Head of caudate nucleus (tissue), 42 donors: ENCODE measurements at regions not wholly inside any gene's neighbourhood (a gene's known extent, or its start where the extent isn't known, plus 50 kb on each side); places are given as distances from the start of the nearest gene placed in this dataset.
A peak's percentile ranks its signal among the peaks of the same experiment; 100 is the strongest.

Experiments used
- DNase-seq, 42 donors: peaks; one replicate each; pipeline versions ENCODE4 v3.0.0 to v3.0.0-alpha.2; 2020 to 2021; ENCODE audit warnings: mixed read lengths in 7 of 42
- intact Hi-C: fragments of 100-400 bp; cut with DNase I; formaldehyde crosslinking; loops from one replicate; pipeline ENCODE4 v1.15.0; 2022

GRCh38 chr18:10401930-10402329, 52.5 kb upstream of the APCDD1 start:
- intact Hi-C loops: loop anchor here (5.0 kb wide), 1 partner anchor 115 kb away; no protein-coding TSS in a partner anchor
- DNase-seq: peak in 4 of 42 donors; percentile 7 to 58 (median 27)

DNA sequence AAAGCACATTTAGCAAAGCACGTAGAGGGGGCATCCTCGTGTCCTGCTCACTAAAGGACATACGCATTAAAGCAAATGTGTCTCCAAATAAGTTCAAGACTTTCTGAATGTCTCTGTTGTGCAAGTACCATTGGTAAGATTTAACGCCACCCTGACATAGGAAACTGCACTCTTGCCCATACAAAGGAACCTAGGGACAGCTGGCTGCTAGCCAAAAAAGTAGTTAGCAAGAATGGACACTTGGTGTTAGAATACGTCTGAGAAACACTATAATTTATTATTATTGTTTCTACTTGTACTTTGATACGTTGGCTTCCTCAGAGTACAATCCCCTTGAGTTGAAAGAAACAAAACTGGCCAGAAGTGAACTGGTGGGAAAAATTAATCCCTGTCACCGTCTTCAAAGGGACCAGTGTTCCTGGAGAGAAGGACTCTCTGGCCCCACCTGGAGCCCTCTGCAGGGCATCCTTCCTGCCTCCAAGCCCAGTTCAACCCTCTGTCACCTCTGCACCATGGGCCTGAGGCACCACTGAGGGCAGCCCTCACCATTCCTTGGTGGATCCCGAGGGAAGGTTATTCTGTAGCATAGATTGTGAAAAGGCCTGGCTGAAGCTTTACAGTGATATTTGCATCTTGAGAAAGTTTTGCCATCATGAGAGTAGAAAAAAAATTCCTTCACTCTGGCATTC, 51.4 kb upstream of the APCDD1 start:
- intact Hi-C loops: loop anchor here (5.0 kb wide), 1 partner anchor 114 kb away; no protein-coding TSS in a partner anchor

DNA sequence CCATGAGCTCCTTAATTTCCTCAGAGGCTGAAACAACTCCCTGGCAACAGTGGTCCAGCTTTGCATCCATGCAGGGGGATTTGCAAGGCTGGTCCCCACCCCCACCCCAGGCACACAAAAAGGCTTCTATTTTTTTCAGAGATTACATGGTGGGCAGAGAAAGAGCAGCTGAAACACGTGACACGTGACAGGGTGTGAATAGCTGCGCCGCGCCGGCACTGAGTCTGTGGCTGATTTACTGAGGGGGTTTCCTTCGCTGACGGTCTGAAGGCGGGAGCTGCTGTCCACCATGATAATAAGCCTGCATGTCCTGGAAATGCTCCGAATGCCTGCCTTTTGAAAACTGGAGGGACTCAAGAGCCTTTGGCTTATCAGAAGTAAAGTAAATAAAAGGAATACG, 50.7 kb upstream of the APCDD1 start:
- intact Hi-C loops: loop anchor here (5.0 kb wide), 1 partner anchor 114 kb away; no protein-coding TSS in a partner anchor
- peak in 23 of 42 donors; percentile 18 to 70 (median 40) for DNase-seq

More for the DNA sequence above, 51.4 kb upstream of the APCDD1 start:
- no peak for DNase-seq

DNA sequence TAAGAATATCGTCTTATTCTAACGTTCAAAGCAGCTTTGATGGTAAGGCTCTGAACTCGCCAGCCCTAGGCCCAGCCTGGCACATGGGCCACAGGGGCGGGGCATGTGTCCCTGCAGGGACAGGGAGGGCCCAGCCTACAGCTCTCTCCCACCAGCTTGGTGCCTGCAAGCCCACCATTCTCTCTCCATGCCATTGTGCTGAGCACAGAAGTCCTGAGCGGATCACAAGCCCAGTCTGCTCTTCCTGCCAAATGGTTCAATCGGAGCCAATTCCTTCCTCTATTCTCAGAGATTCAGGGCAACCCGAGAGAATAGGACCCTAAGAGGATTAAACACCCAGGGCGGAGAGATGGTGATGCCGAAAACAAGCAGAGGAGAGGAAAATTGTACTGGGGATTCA, 50.3 kb upstream of the APCDD1 start:
- peak in 37 of 42 donors; percentile 15 to 69 (median 46) for DNase-seq
- intact Hi-C loops: loop anchor here (5.0 kb wide), 1 partner anchor 113 kb away; no protein-coding TSS in a partner anchor
